Activated naive CD4-positive, alpha-beta T cell treated with anti-CD3 and anti-CD28 coated beads for 36 hours (primary cell): ENCODE measurements at regions not wholly inside any gene's neighbourhood (a gene's known extent, or its start where the extent isn't known, plus 50 kb on each side); places are given as distances from the start of the nearest gene placed in this dataset.
"Not testable (repeated sequence)": the region's sequence is repeated elsewhere in the genome, so short reads cannot be mapped to it uniquely, and the experiment has no call there.

Experiments used
- CTCF ChIA-PET: fragments of 350-600 bp; sonication (Branson Sonifier 250); formaldehyde crosslinking; loops from one replicate; lab custom pipeline; 2021; ENCODE audit warnings: antibody characterized with exemption; lab: Charles Lee
- DNase-seq: peaks from one replicate; pipeline ENCODE4 v3.0.0-alpha.2; 2020
- H3K27ac Mint-ChIP-seq: one replicate; pipeline ENCODE4 v1.8.0; 2021; ENCODE audit warnings: mild to moderate bottlenecking, mixed read lengths
- H3K27me3 Mint-ChIP-seq: one replicate; pipeline ENCODE4 v1.8.0; 2021; ENCODE audit warnings: low read depth, mixed read lengths
- H3K36me3 Mint-ChIP-seq: one replicate; pipeline ENCODE4 v1.8.0; 2021; ENCODE audit warnings: low read depth, mixed read lengths
- H3K4me1 Mint-ChIP-seq: one replicate; pipeline ENCODE4 v1.8.0; 2021; ENCODE audit warnings: low read depth, mixed read lengths
- H3K4me3 Mint-ChIP-seq: one replicate; pipeline ENCODE4 v1.8.0; 2021; ENCODE audit warnings: mild to moderate bottlenecking, moderate library complexity, mixed read lengths
- H3K9me3 Mint-ChIP-seq: one replicate; pipeline ENCODE4 v1.8.0; 2021; ENCODE audit warnings: mixed read lengths
- intact Hi-C: fragments of 100-400 bp; cut with micrococcal nuclease; formaldehyde crosslinking; loops from one replicate; pipeline ENCODE4 v1.15.1; 2023

DNA sequence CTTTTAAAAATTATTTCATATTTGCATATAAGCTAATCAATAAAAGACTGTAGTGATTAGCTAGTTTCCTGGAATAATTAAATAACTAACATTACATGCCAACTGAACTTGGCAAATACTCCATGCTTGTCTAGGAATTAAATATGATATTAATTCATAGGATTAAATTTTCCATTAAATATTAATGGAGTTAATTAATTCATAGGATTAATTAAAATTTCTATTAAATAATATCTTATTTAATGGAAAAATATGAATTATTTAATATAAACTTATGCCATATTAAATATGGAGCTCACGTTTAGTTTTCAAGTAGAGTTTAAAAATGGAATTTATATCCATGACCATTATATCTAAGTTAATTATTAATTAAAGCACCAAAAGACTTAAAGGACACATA lies 517.8 kb upstream of the DAB2 start:
- CTCF ChIA-PET, result interaction anchor here (0.7 kb wide), 2 partner anchors 142 to 868 kb away, joined by 3 to 5 read pairs; no protein-coding TSS in a partner anchor
- Mint-ChIP-seq H3K9me3 (no peaks in the 10 kb centered on the region), H3K4me1 (no peaks in the 10 kb centered on the region), H3K36me3 (no peaks in the 10 kb centered on the region), H3K4me3 (no peak overlapping the region), H3K27me3 (peaks cover 2% of the 10 kb centered on the region), H3K27ac (no peak overlapping the region)
- intact Hi-C loops, result loop anchor here (10.0 kb wide), 1 partner anchor 402 kb away; no protein-coding TSS in a partner anchor
- DNase-seq, result no peak

DNA sequence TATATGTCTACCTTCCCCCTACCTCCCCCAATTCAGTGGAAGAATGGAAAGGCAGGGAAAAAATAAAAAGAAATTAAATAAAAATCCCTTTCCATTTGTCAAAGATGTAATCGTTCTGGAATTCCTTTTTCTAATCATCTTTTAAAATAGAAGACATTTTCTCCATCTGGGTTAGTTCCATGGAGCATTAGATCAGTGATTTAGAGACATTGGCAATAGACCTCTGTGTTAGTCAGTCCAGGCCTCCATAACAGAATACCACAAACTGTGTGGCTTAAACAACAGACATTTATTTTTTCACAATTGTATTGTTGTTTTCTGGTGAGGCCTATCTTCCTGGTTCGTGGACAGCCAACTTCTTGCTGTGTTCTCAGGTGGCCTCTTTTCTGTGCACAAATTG lies 516.6 kb upstream of the DAB2 start:
- CTCF ChIA-PET, result no interaction called here
- Mint-ChIP-seq H3K27ac (no peak overlapping the region), H3K4me3 (no peak overlapping the region), H3K9me3 (no peaks in the 10 kb centered on the region), H3K27me3 (peaks cover 2% of the 10 kb centered on the region), H3K36me3 (no peaks in the 10 kb centered on the region), H3K4me1 (no peaks in the 10 kb centered on the region)
- intact Hi-C loops, result loop anchor here (10.0 kb wide), 1 partner anchor 403 kb away; no protein-coding TSS in a partner anchor
- no peak for DNase-seq

DNA sequence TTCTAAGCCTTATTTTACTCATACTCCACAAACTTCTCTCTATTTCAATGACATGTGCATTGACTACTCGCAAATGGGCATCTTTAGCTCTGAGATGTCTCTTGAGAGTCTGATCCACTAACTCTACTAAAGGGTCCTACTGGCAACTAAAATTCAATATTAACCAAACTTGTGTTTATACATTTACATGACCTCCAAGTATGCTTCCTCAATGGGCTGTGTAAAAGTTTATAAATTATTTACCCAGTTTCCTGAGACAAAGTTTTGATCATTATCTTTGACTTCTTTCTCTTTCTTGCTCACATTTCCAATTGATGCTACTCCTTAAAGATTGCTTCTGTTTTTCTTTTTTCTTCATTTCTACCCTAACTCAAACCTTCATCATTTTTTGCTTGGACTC lies 510.1 kb upstream of the DAB2 start:
- Mint-ChIP-seq H3K27me3 (peaks cover 13% of the 10 kb centered on the region), H3K27ac (no peak overlapping the region), H3K4me1 (no peaks in the 10 kb centered on the region), H3K36me3 (no peaks in the 10 kb centered on the region), H3K9me3 (no peaks in the 10 kb centered on the region), H3K4me3 (no peak overlapping the region)
- intact Hi-C loops, result no loop called here
- no peak for DNase-seq
- CTCF ChIA-PET, result no interaction called here

DNA sequence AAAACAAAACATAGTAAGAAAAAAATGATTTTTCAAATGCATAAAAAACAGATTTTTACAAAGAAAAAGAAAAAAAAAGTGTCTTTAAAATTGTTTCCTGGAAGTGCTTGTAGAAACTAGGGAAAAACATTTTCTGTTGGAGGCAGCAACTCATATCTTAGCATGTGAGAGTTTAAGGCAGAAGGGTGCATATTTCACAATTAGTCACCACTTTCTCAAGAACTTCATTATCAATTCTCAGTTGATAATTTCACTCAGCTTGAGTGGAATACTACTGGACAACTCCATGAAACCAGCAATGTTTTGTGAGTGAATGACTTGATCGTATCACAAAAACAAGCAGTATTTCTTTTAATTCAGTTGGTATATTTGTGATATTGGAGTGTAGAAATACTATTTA lies 508.3 kb upstream of the DAB2 start:
- intact Hi-C loops, result no loop called here
- peaks cover 16% of the 10 kb centered on the region for H3K27me3 Mint-ChIP-seq
- H3K4me3 Mint-ChIP-seq, result no peak overlapping the region
- H3K9me3 Mint-ChIP-seq, result no peaks in the 10 kb centered on the region
- no peak overlapping the region for H3K27ac Mint-ChIP-seq
- no peaks in the 10 kb centered on the region for H3K4me1 Mint-ChIP-seq
- no peaks in the 10 kb centered on the region for H3K36me3 Mint-ChIP-seq
- CTCF ChIA-PET, result no interaction called here
- no peak for DNase-seq

DNA sequence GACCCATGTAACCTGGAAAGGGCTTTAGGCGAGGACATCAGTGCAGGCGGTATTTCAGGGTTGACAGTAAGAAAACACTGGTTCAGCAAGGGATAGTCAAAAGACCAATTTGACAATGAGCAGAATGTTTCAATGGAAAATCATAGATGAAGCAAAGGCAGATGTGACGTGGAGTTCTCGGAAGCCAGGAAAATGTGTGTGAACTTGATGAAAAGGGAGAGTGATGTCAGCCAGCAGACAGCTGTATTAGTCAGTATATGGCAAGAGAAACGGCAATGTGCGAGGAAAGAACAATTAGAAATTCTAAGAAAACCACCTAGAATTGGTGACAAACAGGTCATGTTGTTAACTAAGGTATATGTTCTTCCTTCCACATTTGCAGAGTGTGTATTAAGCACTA lies 503.9 kb upstream of the DAB2 start:
- intact Hi-C loops, result no loop called here
- DNase-seq, result no peak
- no peaks in the 10 kb centered on the region for H3K9me3 Mint-ChIP-seq
- H3K27me3 Mint-ChIP-seq, result peaks cover 19% of the 10 kb centered on the region
- H3K4me3 Mint-ChIP-seq, result no peak overlapping the region
- CTCF ChIA-PET, result no interaction called here
- no peaks in the 10 kb centered on the region for H3K36me3 Mint-ChIP-seq
- H3K4me1 Mint-ChIP-seq, result no peaks in the 10 kb centered on the region
- H3K27ac Mint-ChIP-seq, result no peak overlapping the region

DNA sequence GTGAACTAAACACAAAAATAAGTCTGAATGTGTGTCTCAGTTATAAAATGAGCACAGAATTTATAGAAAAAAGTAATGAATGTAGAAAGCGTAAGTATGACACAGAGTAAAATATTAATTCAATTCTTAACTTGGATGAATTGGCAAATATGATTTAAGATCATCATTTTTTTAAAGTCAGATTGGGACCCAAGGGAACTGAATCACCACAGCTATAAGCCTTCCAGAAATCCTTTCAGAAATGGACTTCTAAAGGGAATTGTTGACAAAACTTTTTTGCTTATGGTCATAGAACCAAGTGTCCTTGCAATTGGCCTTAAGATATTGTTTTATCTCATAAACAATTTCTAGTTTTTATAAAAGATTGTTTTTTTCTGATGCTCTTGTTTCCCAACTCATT lies 495.1 kb upstream of the DAB2 start:
- H3K27me3 Mint-ChIP-seq, result no peaks in the 10 kb centered on the region
- H3K9me3 Mint-ChIP-seq, result peaks cover 1% of the 10 kb centered on the region
- no peak for DNase-seq
- no peak overlapping the region for H3K4me3 Mint-ChIP-seq
- no peaks in the 10 kb centered on the region for H3K4me1 Mint-ChIP-seq
- intact Hi-C loops, result no loop called here
- H3K36me3 Mint-ChIP-seq, result no peaks in the 10 kb centered on the region
- CTCF ChIA-PET, result no interaction called here
- H3K27ac Mint-ChIP-seq, result no peak overlapping the region

DNA sequence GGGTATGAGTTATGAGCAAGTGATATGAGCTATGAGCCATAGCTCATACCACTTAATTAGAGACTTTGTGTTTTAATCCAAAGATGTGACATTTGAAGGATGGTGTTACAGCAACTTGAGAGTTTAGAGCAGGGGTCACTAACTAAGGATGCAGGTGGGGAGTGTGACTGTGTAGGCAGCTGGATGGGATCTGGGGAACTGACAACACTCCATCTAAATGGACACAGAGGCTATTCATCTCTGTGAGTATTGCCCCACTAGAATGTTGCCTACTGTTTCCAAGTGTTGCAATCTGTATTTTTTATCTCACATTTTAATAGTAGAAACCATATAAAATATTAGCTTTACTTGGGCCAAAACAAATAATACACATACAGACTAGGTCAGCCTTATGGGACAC lies 488.1 kb upstream of the DAB2 start:
- intact Hi-C loops, result no loop called here
- H3K4me1 Mint-ChIP-seq, result no peaks in the 10 kb centered on the region
- CTCF ChIA-PET, result interaction anchor here (0.6 kb wide), 1 partner anchor 241 kb away, joined by 4 read pairs; no protein-coding TSS in a partner anchor
- no peak overlapping the region for H3K4me3 Mint-ChIP-seq
- peaks cover 1% of the 10 kb centered on the region for H3K9me3 Mint-ChIP-seq
- no peak for DNase-seq
- peaks cover 18% of the 10 kb centered on the region for H3K27me3 Mint-ChIP-seq
- H3K27ac Mint-ChIP-seq, result no peak overlapping the region
- no peaks in the 10 kb centered on the region for H3K36me3 Mint-ChIP-seq

DNA sequence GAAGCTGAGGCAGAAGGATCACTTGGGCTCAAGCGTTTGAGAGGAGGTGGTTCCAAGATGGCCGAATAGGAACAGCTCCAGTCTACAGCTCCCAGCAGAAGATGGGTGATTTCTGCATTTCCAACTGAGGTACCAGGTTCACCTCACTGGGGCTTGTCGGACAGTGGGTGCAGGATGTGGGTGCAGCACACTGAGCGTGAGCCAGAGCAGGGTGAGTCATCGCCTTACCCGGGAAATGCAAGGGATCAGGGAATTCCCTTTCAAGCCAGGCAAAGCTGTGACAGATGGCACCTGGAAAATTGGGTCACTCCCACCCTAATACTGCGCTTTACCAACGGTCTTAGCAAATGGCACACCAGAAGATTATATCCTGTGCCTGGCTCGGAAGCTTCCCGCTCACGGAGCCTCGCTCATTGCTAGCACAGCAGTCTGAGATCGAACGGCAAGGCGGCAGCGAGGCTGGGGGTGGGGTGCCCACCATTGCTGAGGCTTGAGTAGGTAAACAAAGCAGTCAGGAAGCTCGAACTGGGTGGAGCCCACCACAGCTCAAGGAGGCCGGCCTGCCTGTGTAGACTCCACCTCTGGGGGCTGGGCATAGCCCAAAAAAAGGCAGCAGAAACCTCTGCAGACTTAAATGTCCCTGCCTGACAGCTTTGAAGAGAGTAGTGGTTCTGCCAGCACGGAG lies 482.6 kb upstream of the DAB2 start:
- H3K27me3 Mint-ChIP-seq, result peaks cover 24% of the 10 kb centered on the region
- H3K4me1 Mint-ChIP-seq, H3K36me3 Mint-ChIP-seq, H3K27ac Mint-ChIP-seq, H3K4me3 Mint-ChIP-seq, H3K9me3 Mint-ChIP-seq, intact Hi-C loops, CTCF ChIA-PET, DNase-seq: not testable (repeated sequence)

DNA sequence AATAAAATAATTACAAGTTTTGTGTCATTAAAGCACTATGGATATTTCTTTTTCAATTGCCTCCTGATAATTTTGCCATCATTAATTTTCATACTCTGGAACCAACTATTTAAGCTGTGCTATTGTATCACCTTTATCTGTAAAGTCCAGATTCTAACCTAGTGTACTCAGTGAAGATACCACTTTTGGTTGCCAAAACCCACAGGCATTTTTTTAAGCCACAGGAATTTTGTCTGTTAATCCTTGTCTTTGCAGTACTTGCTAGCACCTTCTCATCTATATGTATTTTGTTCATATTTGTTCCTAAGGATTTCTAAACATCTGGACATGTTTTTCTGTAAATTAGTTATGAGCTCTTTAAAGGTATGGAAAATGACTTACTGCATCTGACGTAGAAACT lies 481.4 kb upstream of the DAB2 start:
- intact Hi-C loops, result no loop called here
- CTCF ChIA-PET, result no interaction called here
- Mint-ChIP-seq H3K36me3 (no peaks in the 10 kb centered on the region), H3K9me3 (no peaks in the 10 kb centered on the region), H3K27me3 (peaks cover 28% of the 10 kb centered on the region), H3K4me3 (no peak overlapping the region), H3K27ac (no peak overlapping the region), H3K4me1 (no peaks in the 10 kb centered on the region)
- no peak for DNase-seq

DNA sequence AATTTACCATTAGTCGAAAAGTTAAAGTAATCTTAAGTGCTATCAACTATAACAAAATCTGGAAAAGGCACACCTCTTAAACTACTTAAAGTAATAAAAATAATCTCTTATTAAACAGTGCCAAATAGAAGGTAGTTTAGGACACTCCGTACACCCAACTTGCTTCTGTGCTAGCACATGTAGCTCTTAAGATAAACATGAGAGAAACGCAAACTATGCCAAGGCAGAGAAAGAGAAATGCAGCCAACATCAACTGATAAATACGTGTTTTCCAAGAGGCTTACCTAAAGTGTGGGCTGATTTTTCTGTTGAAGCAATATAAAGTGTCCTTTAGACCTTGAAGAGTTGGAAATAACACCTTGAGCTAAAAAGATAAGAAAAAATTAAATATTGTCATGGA lies 480.6 kb upstream of the DAB2 start:
- Mint-ChIP-seq H3K4me1 (no peaks in the 10 kb centered on the region), H3K4me3 (no peak overlapping the region), H3K27ac (no peak overlapping the region), H3K27me3 (peaks cover 28% of the 10 kb centered on the region), H3K36me3 (no peaks in the 10 kb centered on the region), H3K9me3 (no peaks in the 10 kb centered on the region)
- no peak for DNase-seq
- CTCF ChIA-PET, result no interaction called here
- intact Hi-C loops, result no loop called here

DNA sequence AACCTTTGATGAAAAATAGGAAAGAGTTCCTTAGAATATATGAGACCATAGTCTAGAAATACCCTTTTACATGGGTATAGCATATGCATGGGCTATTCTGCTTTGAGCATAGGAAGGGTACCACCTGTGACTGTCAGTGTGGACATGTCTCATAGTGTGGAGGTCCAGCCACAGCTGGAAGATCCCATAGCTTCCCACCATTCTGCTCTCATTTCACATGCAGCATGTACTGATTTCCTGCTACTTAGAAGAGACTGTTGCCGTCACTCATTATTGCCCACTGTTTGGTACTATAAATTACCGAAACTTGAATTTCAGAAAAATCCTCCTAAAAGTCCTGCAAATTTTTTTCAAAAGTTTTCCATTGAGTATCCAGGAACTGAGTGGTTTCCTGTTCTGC lies 477.8 kb upstream of the DAB2 start:
- Mint-ChIP-seq H3K27me3 (peaks cover 11% of the 10 kb centered on the region), H3K27ac (no peak overlapping the region), H3K9me3 (no peaks in the 10 kb centered on the region), H3K4me1 (no peaks in the 10 kb centered on the region), H3K36me3 (no peaks in the 10 kb centered on the region), H3K4me3 (no peak overlapping the region)
- intact Hi-C loops, result no loop called here
- DNase-seq, result no peak
- CTCF ChIA-PET, result no interaction called here

DNA sequence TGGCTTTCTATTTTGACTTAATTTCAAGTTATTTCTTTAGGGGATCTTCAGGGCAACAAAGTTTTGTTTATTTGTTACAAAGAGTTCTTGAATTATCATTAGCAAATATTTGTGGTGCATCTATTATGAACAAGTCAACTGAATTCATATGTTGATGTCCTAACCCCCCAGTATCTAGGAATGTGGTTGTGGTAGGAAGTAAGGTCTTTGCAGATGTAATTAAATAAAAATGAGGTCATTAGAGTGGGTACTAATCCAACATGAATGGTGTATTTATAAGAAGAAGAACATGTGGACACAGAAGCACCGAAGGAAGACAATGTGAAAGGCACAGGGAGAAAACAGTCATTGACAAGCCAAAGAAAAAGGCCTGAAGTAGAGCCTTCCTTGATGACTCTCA lies 474.0 kb upstream of the DAB2 start:
- H3K9me3 Mint-ChIP-seq, result no peaks in the 10 kb centered on the region
- intact Hi-C loops, result no loop called here
- no peaks in the 10 kb centered on the region for H3K36me3 Mint-ChIP-seq
- DNase-seq, result no peak
- no peaks in the 10 kb centered on the region for H3K4me1 Mint-ChIP-seq
- H3K27me3 Mint-ChIP-seq, result peaks cover 5% of the 10 kb centered on the region
- no peak overlapping the region for H3K4me3 Mint-ChIP-seq
- CTCF ChIA-PET, result no interaction called here
- H3K27ac Mint-ChIP-seq, result no peak overlapping the region

DNA sequence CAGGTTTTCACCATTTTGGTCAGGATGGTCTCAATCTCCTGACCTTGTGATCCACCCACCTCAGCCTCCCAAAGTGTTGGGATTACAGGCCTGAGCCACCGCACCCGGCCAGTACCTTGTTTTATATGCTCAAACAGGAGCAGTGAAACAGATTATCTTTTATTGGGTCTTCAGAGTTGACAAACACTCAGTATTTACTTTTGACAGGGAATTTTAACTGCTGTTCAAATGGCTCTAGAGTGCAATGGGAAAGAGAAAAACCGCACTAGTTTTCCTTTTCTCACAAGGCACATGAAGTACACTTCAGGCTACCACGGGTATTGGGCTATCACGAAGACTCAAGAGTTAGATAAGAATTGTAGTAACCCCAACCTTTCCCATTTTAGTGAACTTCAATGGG lies 471.9 kb upstream of the DAB2 start:
- no peak for DNase-seq
- Mint-ChIP-seq H3K27me3 (peaks cover 3% of the 10 kb centered on the region), H3K36me3 (no peaks in the 10 kb centered on the region), H3K9me3 (no peaks in the 10 kb centered on the region), H3K4me3 (no peak overlapping the region), H3K4me1 (no peaks in the 10 kb centered on the region), H3K27ac (no peak overlapping the region)
- CTCF ChIA-PET, result no interaction called here
- intact Hi-C loops, result no loop called here
